GM12892 (cell line): ENCODE measurements at regions not wholly inside any gene's neighbourhood (a gene's known extent, or its start where the extent isn't known, plus 50 kb on each side); places are given as distances from the start of the nearest gene placed in this dataset.
A peak's percentile ranks its signal among the peaks of the same experiment; 100 is the strongest.
"Not testable (repeated sequence)": the region's sequence is repeated elsewhere in the genome, so short reads cannot be mapped to it uniquely, and the experiment has no call there.

Experiments
- DNase-seq: peaks from one replicate; pipeline ENCODE4 v3.0.0; 2011; ENCODE audit not compliant: insufficient read length
- FAIRE-seq: peaks from 2 replicates; lab custom pipeline; 2011; peaks lifted over from hg19 to GRCh38; lab: Jason Lieb, UNC
- POLR2A ChIP-seq: IDR thresholded peaks from 2 replicates; pipeline ENCODE4 v1.6.1; 2011; ENCODE audit warnings: low read depth, low read length, control low read depth
- POLR2AphosphoS5 ChIP-seq: IDR thresholded peaks from 2 replicates; pipeline ENCODE4 v1.6.1; 2011; ENCODE audit warnings: low read depth, low read length, control low read depth
- TAF1 ChIP-seq: IDR thresholded peaks from 2 replicates; pipeline ENCODE4 v1.6.1; 2011; ENCODE audit warnings: low read depth, mild to moderate bottlenecking, control low read depth, low read length, borderline replicate concordance

DNA sequence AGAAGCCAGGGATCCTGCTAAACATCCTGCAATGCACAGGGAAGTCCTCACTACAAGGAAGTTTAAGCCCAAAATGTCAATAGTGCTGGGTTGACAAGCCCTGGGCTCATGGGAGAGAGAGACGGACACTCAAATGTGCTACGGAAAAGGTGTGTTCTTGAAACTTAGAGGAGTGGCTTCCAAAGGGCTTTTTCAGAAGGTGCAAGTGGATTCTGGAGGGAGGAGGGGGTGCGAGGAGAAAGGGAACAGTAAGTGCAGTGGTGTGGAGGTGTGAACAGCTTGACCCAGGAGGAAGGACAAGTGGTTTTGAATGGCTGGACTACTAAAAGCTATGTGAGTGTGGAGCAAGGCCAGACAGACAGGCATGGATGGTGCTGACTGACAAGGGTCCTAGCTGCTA is 50.4 kb upstream of the CECR2 start:
- TF ChIP-seq POLR2A (no peak), POLR2AphosphoS5 (no peak), TAF1 (no peak)
- FAIRE-seq (no peak), DNase-seq (no peak)

DNA sequence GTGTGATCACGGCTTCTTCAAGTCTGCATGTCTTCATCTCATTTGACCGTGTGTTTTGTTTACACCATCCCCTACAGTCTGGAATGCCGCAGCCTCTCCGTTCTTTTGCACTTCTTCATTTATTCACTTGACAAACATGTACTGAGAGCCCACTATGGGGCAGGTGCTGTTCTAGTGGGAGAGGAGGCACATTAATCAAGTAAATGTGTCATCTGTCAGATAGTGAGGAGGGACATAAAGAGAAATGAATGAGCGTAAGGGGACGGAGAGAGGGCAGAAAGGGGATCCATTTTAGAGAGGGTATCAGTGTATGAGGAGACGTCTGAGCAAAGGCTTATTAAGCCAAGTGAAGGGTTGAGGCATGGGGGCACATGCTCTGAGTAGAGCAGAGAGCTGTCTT is 54.0 kb upstream of the CECR2 start:
- FAIRE-seq, result no peak
- no peak for DNase-seq
- no peak for TF ChIP-seq TAF1
- TF ChIP-seq POLR2A, result no peak
- no peak for TF ChIP-seq POLR2AphosphoS5

DNA sequence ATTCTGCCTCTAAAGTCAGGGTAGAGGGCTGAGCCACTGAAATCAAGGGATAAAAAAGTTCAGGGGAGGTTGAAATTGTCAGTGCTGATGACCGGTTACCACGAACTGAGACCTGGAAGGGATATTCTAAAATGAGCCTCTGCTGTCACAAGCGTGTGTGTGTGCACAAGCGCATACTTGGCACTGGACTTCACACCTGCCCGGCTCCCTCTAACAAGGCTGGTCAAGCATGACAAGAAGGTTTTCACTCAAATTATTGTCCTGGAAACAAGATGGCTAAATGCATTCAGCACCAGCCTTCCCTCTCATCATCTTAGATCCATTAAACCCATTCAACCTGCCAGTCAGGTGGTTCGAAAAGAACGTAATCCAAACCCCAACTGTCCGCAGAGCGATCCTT is 54.8 kb upstream of the CECR2 start:
- no peak for FAIRE-seq
- no peak for DNase-seq
- TF ChIP-seq TAF1 (no peak), POLR2AphosphoS5 (no peak), POLR2A (no peak)

DNA sequence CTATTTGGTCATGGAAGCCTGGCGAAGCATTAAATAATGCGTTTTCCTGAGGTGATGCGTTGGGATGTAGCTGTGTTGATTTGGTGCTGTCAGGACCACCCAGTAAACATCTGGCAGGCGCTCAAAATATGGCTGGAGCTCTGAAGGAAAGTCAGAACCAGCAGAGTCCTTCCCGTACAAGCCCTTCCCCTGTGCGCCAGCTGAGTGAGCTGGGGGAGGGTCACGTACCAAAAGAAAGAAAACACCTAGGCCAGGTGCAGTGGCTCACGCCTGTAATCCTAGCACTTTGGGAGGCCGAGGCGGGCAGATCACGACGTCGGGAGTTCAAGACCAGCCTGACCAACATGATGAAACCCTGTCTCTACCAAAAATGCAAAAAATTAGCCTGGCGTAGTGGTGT is 55.6 kb upstream of the CECR2 start:
- FAIRE-seq, result no peak
- TF ChIP-seq TAF1 (no peak), POLR2A (no peak), POLR2AphosphoS5 (no peak)
- no peak for DNase-seq

- DNase-seq (no peak), FAIRE-seq (no peak)
- TF ChIP-seq POLR2A, result no peak
Measured at GRCh38 chr22:17307566-17307965, 61.7 kb upstream of the CECR2 start.

- no peak for TF ChIP-seq TAF1
- no peak for TF ChIP-seq POLR2AphosphoS5
- TF ChIP-seq POLR2A, result no peak
- no peak for DNase-seq
- FAIRE-seq, result no peak
Measured at GRCh38 chr22:17305076-17305475, 64.2 kb upstream of the CECR2 start.

- peak; percentile 92 for FAIRE-seq
- TF ChIP-seq TAF1 (0 out of 2 replicates have a peak, but pooled peaks have one; percentile 19), POLR2AphosphoS5 (0 out of 2 replicates have a peak, but pooled peaks have one; percentile 25), POLR2A (peak; percentile 41; the same call in 1 of the 2 replicates)
- DNase-seq, result peak; percentile 54
Measured at GRCh38 chr22:17303840-17304779, 65.2 kb upstream of the CECR2 start.

DNA sequence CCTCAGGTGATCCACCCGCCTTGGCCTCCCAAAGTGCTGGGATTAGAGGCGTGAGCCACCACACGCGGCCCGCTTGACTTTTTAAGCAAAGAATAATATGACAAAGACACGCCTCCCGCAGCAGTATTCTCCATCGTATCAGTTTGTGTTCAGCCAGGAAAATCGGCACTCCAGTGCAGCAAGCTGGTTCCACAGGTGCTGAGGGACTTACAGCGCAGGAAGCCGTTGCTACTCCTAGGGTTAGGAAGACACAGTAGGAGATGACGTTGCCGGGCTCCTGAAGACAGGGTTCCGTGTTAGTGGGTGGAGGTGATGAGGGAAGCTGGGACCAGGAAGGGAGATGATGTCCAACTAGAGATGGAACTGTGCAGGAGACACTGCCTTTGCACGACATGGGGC is 65.8 kb upstream of the CECR2 start:
- no peak for FAIRE-seq
- DNase-seq, result no peak
- no peak for TF ChIP-seq TAF1
- no peak for TF ChIP-seq POLR2AphosphoS5
- no peak for TF ChIP-seq POLR2A

DNA sequence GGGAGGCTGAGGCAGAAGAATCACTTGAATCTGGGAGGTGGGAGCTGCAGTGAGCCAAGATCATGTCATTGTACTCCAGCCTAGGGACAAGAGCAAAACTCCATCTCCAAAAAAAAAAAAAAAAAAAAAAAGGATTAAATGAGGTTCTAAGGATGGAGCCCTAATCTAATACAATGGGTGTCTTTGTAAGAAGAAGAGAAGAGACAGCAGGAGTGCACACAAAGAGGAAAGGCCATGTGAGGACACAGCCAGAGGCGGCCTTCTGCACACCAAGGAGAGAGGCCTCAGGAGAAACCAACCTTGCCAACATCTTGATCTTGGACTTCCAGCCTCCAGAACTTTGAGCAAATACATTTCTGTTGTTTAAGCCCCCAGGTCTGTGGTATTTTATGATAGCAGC is 66.6 kb upstream of the CECR2 start:
- DNase-seq, result no peak
- FAIRE-seq, result no peak
- no peak for TF ChIP-seq POLR2A
- no peak for TF ChIP-seq POLR2AphosphoS5
- TF ChIP-seq TAF1, result no peak

GRCh38 chr22:17300926-17301325 is 68.3 kb upstream of the CECR2 start:
- TF ChIP-seq POLR2AphosphoS5 (no peak), TAF1 (no peak), POLR2A (no peak)
- DNase-seq (no peak), FAIRE-seq (no peak)

DNA sequence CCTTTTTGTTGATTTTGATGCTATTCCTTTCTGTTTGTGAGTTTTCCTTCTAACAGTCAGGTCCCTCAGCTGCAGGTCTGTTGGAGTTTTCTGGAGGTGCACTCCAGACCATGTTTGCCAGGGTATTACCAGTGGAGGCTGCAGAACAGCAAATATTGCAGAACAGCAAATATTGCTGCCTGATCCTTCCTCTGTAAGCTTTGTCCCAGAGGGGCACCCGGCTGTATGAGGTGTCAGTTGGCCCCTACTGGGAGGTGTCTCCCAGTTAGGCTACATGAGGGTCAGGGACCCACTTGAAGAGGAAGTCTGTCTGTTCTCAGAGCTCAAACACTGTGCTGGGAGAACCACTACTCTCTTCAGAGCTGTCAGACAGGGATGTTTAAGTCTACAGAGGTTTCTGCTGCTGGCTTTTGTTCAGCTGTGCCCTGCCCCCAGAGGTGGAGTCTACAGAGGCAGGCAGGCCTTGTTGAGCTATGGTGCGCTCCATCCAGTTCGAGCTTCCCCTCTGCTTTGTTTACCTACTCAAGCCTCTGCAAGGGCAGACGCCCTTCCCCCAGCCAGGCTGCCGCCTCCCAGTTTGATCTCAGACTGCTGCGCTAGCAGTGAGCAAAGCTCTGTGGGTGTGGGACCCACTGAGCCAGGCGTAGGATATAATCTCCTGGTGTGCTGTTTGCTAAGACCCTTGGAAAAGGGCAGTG is 70.3 kb upstream of the CECR2 start:
- not testable (repeated sequence) for DNase-seq, FAIRE-seq

DNA sequence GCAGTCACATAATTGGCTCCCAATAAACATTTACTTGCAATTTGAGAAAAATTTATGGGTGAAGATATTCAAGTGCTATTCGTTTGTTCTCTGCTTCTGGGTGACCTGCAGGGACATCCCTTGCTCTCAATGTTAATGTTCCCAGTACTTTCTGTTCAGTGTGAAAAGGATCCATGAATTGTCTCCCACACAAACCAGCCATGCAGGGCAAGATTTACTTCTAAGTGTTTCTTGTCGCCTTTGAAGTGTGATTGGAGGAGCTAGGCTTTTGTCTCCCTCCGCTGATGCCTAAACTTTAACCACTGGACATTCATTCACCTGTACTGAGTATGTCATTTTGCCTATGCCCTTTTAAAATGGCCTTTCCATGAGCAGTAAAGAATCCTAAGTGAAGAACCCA is 66.4 kb upstream of the ADA2 start:
- DNase-seq, result no peak
- TF ChIP-seq TAF1 (no peak), POLR2A (no peak), POLR2AphosphoS5 (no peak)

More for the DNA sequence above, 66.4 kb upstream of the ADA2 start:
- FAIRE-seq, result no peak
